OCI-LY7 (cell line): ENCODE measurements at regions not wholly inside any gene's neighbourhood (a gene's known extent, or its start where the extent isn't known, plus 50 kb on each side); places are given as distances from the start of the nearest gene placed in this dataset.

Experiments used
- BruUV-seq: library from RNA; stranded (reverse); fragments of 400-500 nt; replicated peaks from 2 replicates; lab custom pipeline; 2021; lab: Mats Ljungman, UMichigan
- CTCF ChIA-PET: fragments of 300-600 bp; sonication (Branson Sonifier 250); formaldehyde crosslinking; loops from one replicate; lab custom pipeline; 2022; ENCODE audit warnings: antibody characterized with exemption; ENCODE audit not compliant: unreplicated experiment; lab: Charles Lee
- POLR2A ChIA-PET: fragments of 300-600 bp; sonication (Branson Sonifier 250); formaldehyde crosslinking; loops from one replicate; lab custom pipeline; 2022; ENCODE audit warnings: antibody characterized with exemption; lab: Charles Lee
- DNase-seq: peaks from one replicate; pipeline ENCODE4 v3.0.0-alpha.2; 2015; ENCODE audit warnings: low spot score
- H2AFZ ChIP-seq: fragments of 200-600 bp; sonication (generic), shearing (Covaris generic); 2 replicates; pipeline ENCODE4 v1.6.1; 2014; ENCODE audit warnings: mild to moderate bottlenecking, antibody characterized with exemption, low read length, moderate library complexity
- H3K27ac ChIP-seq: fragments of 200-600 bp; sonication (generic); 2 replicates; pipeline ENCODE4 v1.5.1; 2014; ENCODE audit warnings: mixed run types, low read depth, mild to moderate bottlenecking, moderate library complexity, low read length, inconsistent platforms; ENCODE audit not compliant: poor library complexity, severe bottlenecking
- H3K36me3 ChIP-seq: fragments of 200-600 bp; sonication (generic); 2 replicates; pipeline ENCODE4 v1.6.1; 2014; ENCODE audit warnings: mild to moderate bottlenecking, antibody characterized with exemption, low read length, moderate library complexity, mixed read lengths; ENCODE audit not compliant: insufficient read depth
- H3K4me1 ChIP-seq: fragments of 200-600 bp; sonication (generic); 2 replicates; pipeline ENCODE4 v1.5.1; 2014; ENCODE audit warnings: mild to moderate bottlenecking, low read length; ENCODE audit not compliant: insufficient read depth, poor library complexity, severe bottlenecking
- H3K4me2 ChIP-seq: fragments of 200-600 bp; sonication (generic); 2 replicates; pipeline ENCODE4 v1.6.1; 2014; ENCODE audit warnings: mild to moderate bottlenecking, low read length
- H3K4me3 ChIP-seq: fragments of 200-600 bp; sonication (generic); 2 replicates; pipeline ENCODE4 v1.5.1; 2014; ENCODE audit warnings: mild to moderate bottlenecking, low read depth, low read length; ENCODE audit not compliant: poor library complexity, severe bottlenecking
- H3K79me2 ChIP-seq: fragments of 200-600 bp; sonication (generic); 2 replicates; pipeline ENCODE4 v1.6.1; 2016; ENCODE audit warnings: low read depth, mild to moderate bottlenecking, low read length, moderate library complexity, mixed read lengths; ENCODE audit not compliant: insufficient read depth
- H3K9me2 ChIP-seq: fragments of 200-600 bp; sonication (generic); 2 replicates; pipeline ENCODE4 v1.6.1; 2016; ENCODE audit warnings: mild to moderate bottlenecking, low read length, mixed read lengths; ENCODE audit not compliant: insufficient read depth
- H3K9me3 ChIP-seq: fragments of 200-600 bp; sonication (generic); 2 replicates; pipeline ENCODE4 v1.6.1; 2014; ENCODE audit warnings: mild to moderate bottlenecking, mixed run types, low read length, mixed read lengths
- H4K20me1 ChIP-seq: fragments of 200-600 bp; sonication (generic); 2 replicates; pipeline ENCODE4 v1.6.1; 2014; ENCODE audit warnings: mild to moderate bottlenecking, antibody characterized with exemption, low read length, moderate library complexity, mixed read lengths; ENCODE audit not compliant: insufficient read depth
- CTCF ChIP-seq: fragments of 200-600 bp; sonication (generic); conservative IDR thresholded peaks from 2 replicates; pipeline ENCODE4 v1.5.1; 2014; ENCODE audit warnings: mild to moderate bottlenecking, antibody characterized with exemption, low read length, moderate library complexity, mixed read lengths
- EZH2phosphoT487 ChIP-seq: fragments of 200-600 bp; sonication (generic); IDR thresholded peaks from 2 replicates; pipeline ENCODE4 v1.6.1; 2018; ENCODE audit warnings: low read depth, borderline replicate concordance, mild to moderate bottlenecking, mixed run types, antibody characterized with exemption, low read length, moderate library complexity, mixed read lengths
- intact Hi-C: fragments of 100-400 bp; cut with micrococcal nuclease; formaldehyde crosslinking; loops from one replicate; pipeline ENCODE4 v1.10.0; 2022; ENCODE audit not compliant: unreplicated experiment

GRCh38 chr13:90032313-90032712 lies 1315.2 kb upstream of the MIR17HG start:
- CTCF ChIA-PET, result no interaction called here
- 0 out of 2 replicates have a peak, but pooled peaks cover 4% of the 10 kb centered on the region for H3K9me2 ChIP-seq
- H3K79me2 ChIP-seq, result no peaks in the 10 kb centered on the region
- no peaks in the 10 kb centered on the region for H3K36me3 ChIP-seq
- no peak overlapping the region for H3K27ac ChIP-seq
- BruUV-seq, result no TSS peak
- TF ChIP-seq CTCF, result no peak
- TF ChIP-seq EZH2phosphoT487, result no peak
- DNase-seq, result no peak
- POLR2A ChIA-PET, result interaction anchor here (1.2 kb wide), 1 partner anchor 22 kb away, joined by 3 read pairs; no protein-coding TSS in a partner anchor
- H3K4me2 ChIP-seq, result no peak overlapping the region
- peaks cover 56% of the 10 kb centered on the region for H3K9me3 ChIP-seq
- no peak overlapping the region for H3K4me3 ChIP-seq
- H3K4me1 ChIP-seq, result no peaks in the 10 kb centered on the region
- H2AFZ ChIP-seq, result no peak overlapping the region
- intact Hi-C loops, result no loop called here
- H4K20me1 ChIP-seq, result no peaks in the 10 kb centered on the region

GRCh38 chr13:90032841-90033493 lies 1314.5 kb upstream of the MIR17HG start:
- Histone ChIP-seq H3K9me3 (peaks cover 56% of the 10 kb centered on the region), H3K9me2 (0 out of 2 replicates have a peak, but pooled peaks cover 4% of the 10 kb centered on the region), H3K27ac (no peak overlapping the region), H2AFZ (no peak overlapping the region), H3K36me3 (no peaks in the 10 kb centered on the region), H3K4me1 (no peaks in the 10 kb centered on the region), H3K4me3 (no peak overlapping the region), H4K20me1 (no peaks in the 10 kb centered on the region), H3K79me2 (no peaks in the 10 kb centered on the region), H3K4me2 (no peak overlapping the region)
- CTCF ChIA-PET, result no interaction called here
- intact Hi-C loops, result no loop called here
- POLR2A ChIA-PET, result interaction anchor here (0.7 to 1.2 kb wide), 3 partner anchors 9 to 279 kb away, joined by 3 to 6 read pairs (median 6); no protein-coding TSS in a partner anchor
- TF ChIP-seq CTCF (no peak), EZH2phosphoT487 (no peak)
- no TSS peak for BruUV-seq
- DNase-seq, result no peak

- intact Hi-C loops, result no loop called here
- no peak for DNase-seq
- Histone ChIP-seq H3K4me2 (no peak overlapping the region), H3K4me1 (no peaks in the 10 kb centered on the region), H2AFZ (no peak overlapping the region), H3K9me2 (no peaks in the 10 kb centered on the region), H3K36me3 (no peaks in the 10 kb centered on the region), H3K27ac (no peak overlapping the region), H3K4me3 (no peak overlapping the region), H3K9me3 (peaks cover 24% of the 10 kb centered on the region), H3K79me2 (no peaks in the 10 kb centered on the region), H4K20me1 (no peaks in the 10 kb centered on the region)
- BruUV-seq, result no TSS peak
- POLR2A ChIA-PET, result interaction anchor here (1.3 kb wide), 1 partner anchor 43 kb away, joined by 3 read pairs; no protein-coding TSS in a partner anchor
- TF ChIP-seq CTCF (no peak), EZH2phosphoT487 (no peak)
- CTCF ChIA-PET, result no interaction called here
Measured at GRCh38 chr13:90039516-90039915, 1308.0 kb upstream of the MIR17HG start.
